Activated T-helper 2 cell treated with anti-CD3 and anti-CD28 coated beads, Interferon-gamma antibody, Interleukin-2, Interleukin-4, amounts not matched to agents 10 μg/mL and 5 μg/mL and 100 μg/mL, durations not matched to agents 14 hours and 24 hours and 36 hours (primary cell): ENCODE measurements at regions not wholly inside any gene's neighbourhood (a gene's known extent, or its start where the extent isn't known, plus 50 kb on each side); places are given as distances from the start of the nearest gene placed in this dataset.
"Not testable (repeated sequence)": the region's sequence is repeated elsewhere in the genome, so short reads cannot be mapped to it uniquely, and the experiment has no call there.

Experiments used
- DNase-seq: peaks from one replicate; pipeline ENCODE4 v3.0.0; 2021; ENCODE audit warnings: low spot score
- H3K27ac Mint-ChIP-seq: one replicate; pipeline ENCODE4 v1.8.0; 2021; ENCODE audit warnings: mixed read lengths
- H3K27me3 Mint-ChIP-seq: one replicate; pipeline ENCODE4 v1.8.0; 2021; ENCODE audit warnings: low read depth, mixed read lengths
- H3K36me3 Mint-ChIP-seq: one replicate; pipeline ENCODE4 v1.8.0; 2021; ENCODE audit warnings: low read depth, mixed read lengths
- H3K4me1 Mint-ChIP-seq: one replicate; pipeline ENCODE4 v1.8.0; 2021; ENCODE audit warnings: low read depth, mixed read lengths
- H3K4me3 Mint-ChIP-seq: one replicate; pipeline ENCODE4 v1.8.0; 2021; ENCODE audit warnings: low read depth, mild to moderate bottlenecking, moderate library complexity, mixed read lengths
- H3K9me3 Mint-ChIP-seq: one replicate; pipeline ENCODE4 v1.8.0; 2021; ENCODE audit warnings: mixed read lengths
- intact Hi-C: fragments of 100-400 bp; cut with micrococcal nuclease; formaldehyde crosslinking; loops from one replicate; pipeline ENCODE4 v1.15.1; 2023

- no peak overlapping the region for H3K4me3 Mint-ChIP-seq
- peaks cover 27% of the 10 kb centered on the region for H3K9me3 Mint-ChIP-seq
- no peak for DNase-seq
- no peaks in the 10 kb centered on the region for H3K4me1 Mint-ChIP-seq
- intact Hi-C loops, result no loop called here
- no peaks in the 10 kb centered on the region for H3K27me3 Mint-ChIP-seq
- peaks cover 9% of the 10 kb centered on the region for H3K36me3 Mint-ChIP-seq
- no peak overlapping the region for H3K27ac Mint-ChIP-seq
These were observed 155.3 kb upstream of the ANKRD55 start for GRCh38 chr5:56388229-56388985.

- no peak overlapping the region for H3K4me3 Mint-ChIP-seq
- no peak overlapping the region for H3K27ac Mint-ChIP-seq
- DNase-seq, result no peak
- H3K27me3 Mint-ChIP-seq, result no peaks in the 10 kb centered on the region
- peaks cover 6% of the 10 kb centered on the region for H3K9me3 Mint-ChIP-seq
- intact Hi-C loops, result no loop called here
- H3K36me3 Mint-ChIP-seq, result no peaks in the 10 kb centered on the region
- H3K4me1 Mint-ChIP-seq, result no peaks in the 10 kb centered on the region
These were observed 152.9 kb upstream of the ANKRD55 start for GRCh38 chr5:56386046-56386445.

- Mint-ChIP-seq H3K4me1 (no peaks in the 10 kb centered on the region), H3K36me3 (no peaks in the 10 kb centered on the region), H3K9me3 (no peaks in the 10 kb centered on the region), H3K27me3 (no peaks in the 10 kb centered on the region), H3K4me3 (no peak overlapping the region), H3K27ac (no peak overlapping the region)
- DNase-seq, result no peak
- intact Hi-C loops, result no loop called here
These were observed 151.1 kb upstream of the ANKRD55 start for GRCh38 chr5:56384186-56384585.

GRCh38 chr5:56383761-56384160 is 150.6 kb upstream of the ANKRD55 start:
- no peak for DNase-seq
- Mint-ChIP-seq H3K27ac (no peak overlapping the region), H3K4me1 (no peaks in the 10 kb centered on the region), H3K36me3 (no peaks in the 10 kb centered on the region), H3K4me3 (no peak overlapping the region), H3K9me3 (no peaks in the 10 kb centered on the region), H3K27me3 (no peaks in the 10 kb centered on the region)
- intact Hi-C loops, result no loop called here

- Mint-ChIP-seq H3K27me3 (no peaks in the 10 kb centered on the region), H3K36me3 (no peaks in the 10 kb centered on the region), H3K4me1 (no peaks in the 10 kb centered on the region), H3K27ac (no peak overlapping the region), H3K4me3 (no peak overlapping the region), H3K9me3 (no peaks in the 10 kb centered on the region)
- DNase-seq, result no peak
- intact Hi-C loops, result no loop called here
These were observed 149.8 kb upstream of the ANKRD55 start for GRCh38 chr5:56382896-56383295.

GRCh38 chr5:56377573-56377972 is 144.4 kb upstream of the ANKRD55 start:
- intact Hi-C loops, result no loop called here
- Mint-ChIP-seq H3K4me1 (peaks cover 4% of the 10 kb centered on the region), H3K9me3 (peaks cover 9% of the 10 kb centered on the region), H3K4me3 (no peak overlapping the region), H3K27ac (no peak overlapping the region), H3K36me3 (no peaks in the 10 kb centered on the region), H3K27me3 (no peaks in the 10 kb centered on the region)
- DNase-seq, result no peak

- H3K4me1 Mint-ChIP-seq, result peaks cover 4% of the 10 kb centered on the region
- intact Hi-C loops, result no loop called here
These were observed 143.0 kb upstream of the ANKRD55 start for GRCh38 chr5:56376128-56376527.

GRCh38 chr5:56375011-56375410 is 141.9 kb upstream of the ANKRD55 start:
- intact Hi-C loops, result no loop called here
- Mint-ChIP-seq H3K4me1 (peaks cover 4% of the 10 kb centered on the region), H3K36me3 (no peaks in the 10 kb centered on the region), H3K9me3 (peaks cover 13% of the 10 kb centered on the region), H3K4me3 (no peak overlapping the region), H3K27me3 (no peaks in the 10 kb centered on the region), H3K27ac (no peak overlapping the region)
- DNase-seq, result no peak

More at GRCh38 chr5:56376128-56376527, 143.0 kb upstream of the ANKRD55 start:
- DNase-seq, result no peak
- Mint-ChIP-seq H3K4me3 (no peak overlapping the region), H3K27me3 (no peaks in the 10 kb centered on the region), H3K36me3 (no peaks in the 10 kb centered on the region), H3K27ac (no peak overlapping the region), H3K9me3 (peaks cover 13% of the 10 kb centered on the region)

GRCh38 chr5:56372491-56372890 is 139.4 kb upstream of the ANKRD55 start:
- H3K36me3 Mint-ChIP-seq, H3K27me3 Mint-ChIP-seq, H3K4me3 Mint-ChIP-seq, H3K27ac Mint-ChIP-seq, intact Hi-C loops, DNase-seq, H3K4me1 Mint-ChIP-seq: not testable (repeated sequence)
- peaks cover 13% of the 10 kb centered on the region for H3K9me3 Mint-ChIP-seq

- Mint-ChIP-seq H3K27ac (no peak overlapping the region), H3K4me1 (peaks cover 4% of the 10 kb centered on the region), H3K9me3 (peaks cover 9% of the 10 kb centered on the region), H3K4me3 (no peak overlapping the region), H3K27me3 (no peaks in the 10 kb centered on the region), H3K36me3 (no peaks in the 10 kb centered on the region)
- no peak for DNase-seq
- intact Hi-C loops, result no loop called here
These were observed 136.3 kb upstream of the ANKRD55 start for GRCh38 chr5:56369361-56369811.

GRCh38 chr5:56367748-56368147 is 134.6 kb upstream of the ANKRD55 start:
- Mint-ChIP-seq H3K4me1 (no peaks in the 10 kb centered on the region), H3K9me3 (peaks cover 4% of the 10 kb centered on the region)
- intact Hi-C loops, result no loop called here

GRCh38 chr5:56366986-56367385 is 133.9 kb upstream of the ANKRD55 start:
- no peak overlapping the region for H3K27ac Mint-ChIP-seq
- no peak for DNase-seq
- peaks cover 3% of the 10 kb centered on the region for H3K9me3 Mint-ChIP-seq
- intact Hi-C loops, result no loop called here
- no peaks in the 10 kb centered on the region for H3K27me3 Mint-ChIP-seq
- H3K4me3 Mint-ChIP-seq, result no peak overlapping the region
- H3K4me1 Mint-ChIP-seq, result no peaks in the 10 kb centered on the region
- no peaks in the 10 kb centered on the region for H3K36me3 Mint-ChIP-seq

More at GRCh38 chr5:56367748-56368147, 134.6 kb upstream of the ANKRD55 start:
- no peak overlapping the region for H3K27ac Mint-ChIP-seq
- H3K36me3 Mint-ChIP-seq, result no peaks in the 10 kb centered on the region
- H3K27me3 Mint-ChIP-seq, result no peaks in the 10 kb centered on the region
- H3K4me3 Mint-ChIP-seq, result no peak overlapping the region
- DNase-seq, result no peak

- Mint-ChIP-seq H3K9me3 (no peaks in the 10 kb centered on the region), H3K36me3 (no peaks in the 10 kb centered on the region), H3K27me3 (no peaks in the 10 kb centered on the region), H3K4me3 (no peak overlapping the region), H3K4me1 (no peaks in the 10 kb centered on the region), H3K27ac (no peak overlapping the region)
- intact Hi-C loops, result no loop called here
- DNase-seq, result no peak
These were observed 128.3 kb upstream of the ANKRD55 start for GRCh38 chr5:56361398-56361797.
